ENCODE measurements at regions not wholly inside any gene's neighbourhood (a gene's known extent, or its start where the extent isn't known, plus 50 kb on each side); places are given as distances from the start of the nearest gene placed in this dataset.

- Histone ChIP-seq H3K4me1 (ENCODE audit: control insufficient read depth, insufficient read depth, low read length) (peaks cover 15% of the 10 kb centered on the region), H3K23ac (ENCODE audit: low read depth, low read length) (no peak overlapping the region), H3K9me3 (ENCODE audit: control insufficient read depth, insufficient read depth, low read length) (no peaks in the 10 kb centered on the region), H4K20me1 (ENCODE audit: insufficient read depth, low read length) (no peaks in the 10 kb centered on the region), H3K56ac (ENCODE audit: extremely low read depth, insufficient read depth, low read length) (no peak overlapping the region), H2BK120ac (ENCODE audit: low read depth, low read length) (0 out of 2 replicates have a peak overlapping the region, but pooled peaks have one; percentile 27), H4K91ac (ENCODE audit: insufficient read depth, low read depth, low read length) (no peak overlapping the region), H4K8ac (ENCODE audit: low read depth in 2 of 2, low read length in 2 of 2) (no peak overlapping the region), H3K9me1 (ENCODE audit: insufficient read depth, low read length) (no peaks in the 10 kb centered on the region), H3K27ac (ENCODE audit: insufficient read depth, low read length) (no peak overlapping the region), H3K36me3 (ENCODE audit: control insufficient read depth, insufficient read depth, low read length) (no peaks in the 10 kb centered on the region), H3K79me1 (ENCODE audit: low read depth in 1 of 2, low read length in 2 of 2) (no peaks in the 10 kb centered on the region), H2BK20ac (ENCODE audit: low read depth, low read length) (no peak overlapping the region), H3K4me2 (ENCODE audit: low read depth, low read length) (no peak overlapping the region), H2AK5ac (ENCODE audit: low read depth, low read length) (no peak overlapping the region), H3K18ac (ENCODE audit: low read depth, low read length) (no peak overlapping the region), H2BK15ac (ENCODE audit: low read depth, low read length) (no peak overlapping the region), H3K9ac (ENCODE audit: low read depth, low read length) (no peak overlapping the region), H2AFZ (replicated peaks; ENCODE audit: low read length, poor library complexity) (no peak overlapping the region), H2BK5ac (ENCODE audit: low read depth, low read length, poor library complexity, severe bottlenecking) (no peak overlapping the region), H3K27me3 (ENCODE audit: control insufficient read depth, insufficient read depth, low read length) (peaks cover 15% of the 10 kb centered on the region), H2AK9ac (replicated peaks; ENCODE audit: low read depth, low read length, poor library complexity) (no peak overlapping the region), H3K14ac (replicated peaks; ENCODE audit: low read depth, low read length) (no peak overlapping the region), H3K4me3 (ENCODE audit: insufficient read depth, low read depth, low read length) (no peak overlapping the region), H4K5ac (ENCODE audit: low read depth, low read length) (0 out of 2 replicates have a peak overlapping the region, but pooled peaks have one; percentile 2), H3K4ac (ENCODE audit: low read depth, low read length) (no peak overlapping the region)
- peak; percentile 32 for DNase-seq
- ChIA-PET CTCF (interaction anchor here (0.6 to 1.0 kb wide), 3 partner anchors 37 to 244 kb away, joined by 3 to 8 read pairs (median 4); no protein-coding TSS in a partner anchor), POLR2A (ENCODE audit: unreplicated experiment) (interaction anchor here (0.6 kb wide), 1 partner anchor 149 kb away, joined by 12 read pairs; no protein-coding TSS in a partner anchor)
- no TSS peak for BruUV-seq (replicated peaks)
- no CpG with 5 or more reads among the region's 5 CpGs for WGBS, 2 experiments (ENCODE audit: extremely low coverage in 2 of 2, insufficient read length in 1 of 2)
- ATAC-seq (ENCODE audit: low read depth): no peak
- no peak for TF ChIP-seq SMC3 (IDR thresholded peaks at IDR 0.05; ENCODE audit: low read depth, low read length)
- TF ChIP-seq MAZ (IDR thresholded peaks at IDR 0.05; ENCODE audit: borderline replicate concordance, low read depth, low read length): no peak
- TF ChIP-seq RFX5 (IDR thresholded peaks at IDR 0.05; ENCODE audit: low read depth, low read length): no peak
- no peak for TF ChIP-seq FOS (IDR thresholded peaks at IDR 0.05; ENCODE audit: low read depth, low read length)
- TF ChIP-seq BHLHE40 (IDR thresholded peaks at IDR 0.05; ENCODE audit: low read depth, low read length): no peak
- no peak for TF ChIP-seq MAFK (IDR thresholded peaks at IDR 0.05; ENCODE audit: low read depth, low read length)
- TF ChIP-seq CHD1 (IDR thresholded peaks at IDR 0.05; ENCODE audit: low read depth, low read length): no peak
- intact Hi-C loops (cut with micrococcal nuclease): no loop called here
- dilution Hi-C loops (cut with HindIII; ENCODE audit: low sequenced_read_pairs, unreplicated experiment): no loop called here
- in situ Hi-C loops (cut with MboI; ENCODE audit: low sequenced_read_pairs): no loop called here
These were observed 159.9 kb upstream of the PARP11 start for GRCh38 chr12:4032924-4033615.

Measured in IMR-90 (cell line).